ENCODE measurements at regions not wholly inside any gene's neighbourhood (a gene's known extent, or its start where the extent isn't known, plus 50 kb on each side); places are given as distances from the start of the nearest gene placed in this dataset.

GRCh38 chr5:155914766-155915165 is 412.2 kb upstream of the SGCD start:
- H3K4me3 ChIP-seq (ENCODE audit: low read length) = no peak overlapping the region
- no peak for DNase-seq (ENCODE audit: low read depth)
- no peak for TF ChIP-seq CTCF (conservative IDR thresholded peaks at IDR 0.05; ENCODE audit: low read depth, low read length)

- no peak overlapping the region for H3K4me3 ChIP-seq (ENCODE audit: low read length)
- DNase-seq (ENCODE audit: low read depth) = no peak
- no peak for TF ChIP-seq CTCF (conservative IDR thresholded peaks at IDR 0.05; ENCODE audit: low read depth, low read length)
Observed at GRCh38 chr5:155915601-155916000, 411.4 kb upstream of the SGCD start.

GRCh38 chr5:155919126-155919525 is 407.8 kb upstream of the SGCD start:
- no peak for TF ChIP-seq CTCF (conservative IDR thresholded peaks at IDR 0.05; ENCODE audit: low read depth, low read length)

GRCh38 chr5:155919725-155920124 is 407.2 kb upstream of the SGCD start:
- H3K4me3 ChIP-seq (ENCODE audit: low read length) = no peak overlapping the region
- no peak for DNase-seq (ENCODE audit: low read depth)
- no peak for TF ChIP-seq CTCF (conservative IDR thresholded peaks at IDR 0.05; ENCODE audit: low read depth, low read length)

More at GRCh38 chr5:155919126-155919525, 407.8 kb upstream of the SGCD start:
- H3K4me3 ChIP-seq (ENCODE audit: low read length) = no peak overlapping the region
- DNase-seq (ENCODE audit: low read depth) = no peak

- no peak for TF ChIP-seq CTCF (conservative IDR thresholded peaks at IDR 0.05; ENCODE audit: low read depth, low read length)
- no peak overlapping the region for H3K4me3 ChIP-seq (ENCODE audit: low read length)
- DNase-seq (ENCODE audit: low read depth) = no peak
Observed at GRCh38 chr5:155921621-155922020, 405.3 kb upstream of the SGCD start.

- no peak for DNase-seq (ENCODE audit: low read depth)
- H3K4me3 ChIP-seq (ENCODE audit: low read length) = no peak overlapping the region
- TF ChIP-seq CTCF (conservative IDR thresholded peaks at IDR 0.05; ENCODE audit: low read depth, low read length) = no peak
Observed at GRCh38 chr5:155923784-155924183, 403.2 kb upstream of the SGCD start.

- no peak for TF ChIP-seq CTCF (conservative IDR thresholded peaks at IDR 0.05; ENCODE audit: low read depth, low read length)
- DNase-seq (ENCODE audit: low read depth) = no peak
- H3K4me3 ChIP-seq (ENCODE audit: low read length) = no peak overlapping the region
Observed at GRCh38 chr5:155926031-155926430, 400.9 kb upstream of the SGCD start.

Data from retinal pigment epithelial cell (primary cell).